Ovary (tissue), 3 donors: ENCODE measurements at regions not wholly inside any gene's neighbourhood (a gene's known extent, or its start where the extent isn't known, plus 50 kb on each side); places are given as distances from the start of the nearest gene placed in this dataset.

ENCODE experiments used
- CTCF ChIP-seq, 3 donors: fragments of 450-650 bp in 2 of 3; fragments of 200-600 bp in 1 of 3; IDR thresholded peaks; one replicate each; pipeline versions ENCODE4 v1.5.1 to v1.8.0; 2016 to 2022; ENCODE audit warnings: antibody characterized with exemption in 3 of 3, mild to moderate bottlenecking in 1 of 3
- EP300 ChIP-seq: sonication (generic); formaldehyde crosslinking; IDR thresholded peaks from one replicate; pipeline ENCODE4 v1.6.1; 2017; ENCODE audit warnings: antibody characterized with exemption
- donor health status: DM: no; HTN: no; CAD: no.

- TF ChIP-seq CTCF (IDR thresholded peaks at IDR 0.05) (no peak), EP300 (no peak)
Measured at GRCh38 chr1:22398656-22399420, 52.8 kb upstream of the ZBTB40 start.
